ENCODE measurements at regions not wholly inside any gene's neighbourhood (a gene's known extent, or its start where the extent isn't known, plus 50 kb on each side); places are given as distances from the start of the nearest gene placed in this dataset.

DNA sequence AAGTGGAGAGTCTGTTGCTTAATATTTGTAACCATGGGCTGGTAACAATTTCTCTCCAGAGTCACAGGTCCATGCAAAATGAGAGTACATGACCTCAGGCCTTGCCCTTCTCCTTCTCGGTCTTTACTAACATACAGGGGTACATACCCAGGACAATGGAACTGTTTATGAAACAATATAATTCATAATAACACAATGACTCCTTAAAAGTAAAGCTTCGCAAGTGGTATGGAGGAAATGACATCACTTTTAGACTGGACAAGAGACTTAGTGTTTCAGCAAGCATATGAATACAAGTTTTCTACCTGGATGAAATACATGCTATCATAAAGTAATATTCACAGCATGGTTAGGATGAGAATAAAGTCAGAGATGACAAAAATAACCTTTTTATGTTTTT, 386.6 kb downstream of the PLK2 start:
- no peak for TF ChIP-seq POLR2A (IDR thresholded peaks at IDR 0.05)
- TF ChIP-seq CTCF (IDR thresholded peaks at IDR 0.05): no peak
